Aorta (tissue), 5 donors: ENCODE measurements at regions not wholly inside any gene's neighbourhood (a gene's known extent, or its start where the extent isn't known, plus 50 kb on each side); places are given as distances from the start of the nearest gene placed in this dataset.

ENCODE experiments used
- ATAC-seq: fragments of 200-7000 bp; cut with Tn5 transposase; one replicate; pipeline ENCODE4 v1.9.1; 2022; ENCODE audit warnings: moderate library complexity; ENCODE audit not compliant: low FRiP score
- DNase-seq, 2 donors: peaks; one replicate each; pipeline ENCODE4 v3.0.0-alpha.2; 2020
- H3K27ac ChIP-seq, 2 donors: one replicate each; pipeline ENCODE4 v1.5.1; 2013; ENCODE audit warnings: low read length in 2 of 2, mild to moderate bottlenecking in 2 of 2, moderate library complexity in 2 of 2, control low read depth in 1 of 2, inconsistent platforms in 1 of 2, low read depth in 1 of 2
- H3K27me3 ChIP-seq, 2 donors: one replicate each; pipeline ENCODE4 v1.6.1; 2013; ENCODE audit warnings: control low read depth in 1 of 2, low read length in 1 of 2, mild to moderate bottlenecking in 1 of 2, moderate library complexity in 1 of 2; ENCODE audit not compliant: insufficient read depth in 2 of 2, control insufficient read depth in 1 of 2
- H3K36me3 ChIP-seq, 2 donors: one replicate each; pipeline ENCODE4 v1.6.1; 2013; ENCODE audit warnings: control low read depth in 1 of 2, low read length in 1 of 2, mild to moderate bottlenecking in 1 of 2; ENCODE audit not compliant: insufficient read depth in 2 of 2, control insufficient read depth in 1 of 2
- H3K4me1 ChIP-seq, 2 donors: one replicate each; pipeline ENCODE4 v1.6.1; 2013; ENCODE audit warnings: low read length in 2 of 2, control low read depth in 1 of 2, mild to moderate bottlenecking in 1 of 2, moderate library complexity in 1 of 2; ENCODE audit not compliant: insufficient read depth in 2 of 2, control insufficient read depth in 1 of 2
- H3K4me3 ChIP-seq, 2 donors: one replicate each; pipeline ENCODE4 v1.5.1; 2013; ENCODE audit warnings: low read length in 2 of 2, control low read depth in 1 of 2, mild to moderate bottlenecking in 1 of 2
- H3K9me3 ChIP-seq: one replicate; pipeline ENCODE4 v1.6.1; 2013; ENCODE audit warnings: mild to moderate bottlenecking, low read length; ENCODE audit not compliant: control insufficient read depth
- WGBS, 2 donors: extraction: QIAGEN DNeasy Blood & Tissue Kit; methylation state at CpG; one replicate each; pipeline ENCODE4 v1.1.7; 2013; 5-methylcytosine and 5-hydroxymethylcytosine counted together
- intact Hi-C, 2 donors: fragments of 100-400 bp; cut with DNase I; formaldehyde crosslinking; loops; one replicate each; pipeline versions ENCODE4 v1.14.2 to v1.15.0; 2022
- donor health status: healthy with polysubstance abuse.
- donor health status: Bipolar disorder and iron deficiency.
- donor health status: DM: no; HTN: no; CAD: no.
- donor health status: DM: no; HTN: no; CAD: no.
- donor health status: DM: yes; HTN: yes; CAD: no.

DNA sequence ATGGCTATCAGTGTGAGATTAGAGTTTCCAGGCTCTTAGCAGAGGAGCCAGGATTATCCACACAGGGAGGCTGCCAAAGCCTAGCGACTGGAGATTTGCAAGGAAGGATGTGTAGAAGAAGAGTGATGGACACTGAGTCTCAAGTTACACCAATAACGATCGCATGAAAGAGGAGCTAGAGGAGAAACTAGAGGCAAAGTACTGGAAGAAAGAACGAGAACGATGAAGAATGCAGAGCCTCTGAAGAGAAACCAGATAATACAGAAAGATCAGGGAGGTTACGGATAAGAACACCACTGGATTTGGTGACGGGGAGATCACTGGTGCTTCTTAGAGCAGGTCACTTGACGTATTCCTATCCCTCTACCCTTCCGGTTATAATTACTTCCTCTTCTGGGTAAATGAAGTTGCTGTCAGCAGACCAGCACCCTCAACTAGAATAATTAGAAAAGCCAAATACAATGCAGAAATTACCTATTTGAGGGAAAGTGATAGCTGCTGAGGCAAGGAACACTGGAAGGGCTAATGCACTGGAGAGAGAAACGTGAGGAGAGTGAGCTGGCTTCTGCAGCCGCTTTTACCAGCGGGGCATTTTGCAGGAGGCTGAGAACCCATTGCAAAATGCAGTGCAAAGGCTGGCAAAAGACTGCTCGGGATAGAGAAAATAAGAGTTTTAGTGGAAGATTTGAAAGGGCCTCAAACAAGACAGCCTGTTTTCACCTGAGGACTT, 93.1 kb upstream of the HIF1A start:
- H3K27me3 ChIP-seq, result no peaks in the 10 kb centered on the region
- peaks cover 0 to 6% of the 10 kb centered on the region in 2 donors for H3K4me1 ChIP-seq
- WGBS, 2 donors, result 73 to 75% methylated on average over 13 of the region's 13 CpGs
- ATAC-seq, result no peak
- no peaks in the 10 kb centered on the region for H3K36me3 ChIP-seq
- no peak for DNase-seq
- H3K4me3 ChIP-seq, result no peak overlapping the region
- H3K9me3 ChIP-seq, result no peaks in the 10 kb centered on the region
- no peak overlapping the region for H3K27ac ChIP-seq
- intact Hi-C loops, result no loop called here

DNA sequence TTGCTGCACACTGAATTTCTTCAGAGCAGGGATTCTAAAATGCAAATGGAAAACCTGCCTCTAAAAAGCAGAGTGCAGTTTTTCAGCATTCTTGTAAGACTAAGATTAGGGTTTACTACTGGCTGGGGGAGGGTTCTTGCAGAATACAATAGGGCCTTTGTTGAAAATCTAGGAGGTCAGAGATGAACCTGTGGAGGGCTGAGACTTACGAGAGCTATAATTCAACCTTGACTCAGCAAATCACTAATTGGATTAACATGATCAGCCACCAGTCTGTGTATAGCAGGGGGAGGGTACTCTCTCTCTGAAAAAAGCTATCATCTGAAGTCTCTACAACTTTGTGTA, 92.6 kb upstream of the HIF1A start:
- no peaks in the 10 kb centered on the region for H3K27me3 ChIP-seq
- no peak overlapping the region for H3K4me3 ChIP-seq
- no peak for ATAC-seq
- no peak for DNase-seq
- no peaks in the 10 kb centered on the region for H3K9me3 ChIP-seq
- intact Hi-C loops, result no loop called here
- 67 to 87% methylated on average over 1 of the region's 1 CpG for WGBS, 2 donors
- no peak overlapping the region for H3K27ac ChIP-seq
- no peaks in the 10 kb centered on the region for H3K36me3 ChIP-seq
- H3K4me1 ChIP-seq, result peaks cover 0 to 6% of the 10 kb centered on the region in 2 donors

DNA sequence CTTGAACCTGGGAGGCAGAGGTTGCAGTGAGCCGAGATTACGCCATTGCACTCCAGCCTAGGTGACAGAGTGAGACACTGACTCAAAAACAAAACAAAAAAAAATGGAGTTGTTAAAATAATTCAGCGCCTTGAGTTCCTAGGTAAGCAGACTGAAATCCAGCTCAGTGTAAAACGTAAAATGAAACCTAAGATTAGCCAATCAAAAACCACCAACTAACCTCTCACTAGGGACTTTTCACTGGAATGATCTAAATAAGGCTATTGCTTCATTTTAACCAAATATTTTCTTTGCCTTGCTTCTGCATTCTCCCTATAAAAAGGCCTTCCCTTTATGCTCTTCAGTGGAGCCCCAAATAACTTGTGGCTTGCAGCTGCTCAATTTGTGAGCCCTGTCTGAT, 91.6 kb upstream of the HIF1A start:
- Histone ChIP-seq H3K36me3 (no peaks in the 10 kb centered on the region), H3K4me3 (no peak overlapping the region), H3K4me1 (peaks cover 0 to 5% of the 10 kb centered on the region in 2 donors), H3K27ac (no peak overlapping the region), H3K9me3 (no peaks in the 10 kb centered on the region), H3K27me3 (no peaks in the 10 kb centered on the region)
- WGBS, 2 donors, result 70 to 72% methylated on average over 4 of the region's 4 CpGs
- intact Hi-C loops, result no loop called here
- ATAC-seq (no peak), DNase-seq (no peak)

DNA sequence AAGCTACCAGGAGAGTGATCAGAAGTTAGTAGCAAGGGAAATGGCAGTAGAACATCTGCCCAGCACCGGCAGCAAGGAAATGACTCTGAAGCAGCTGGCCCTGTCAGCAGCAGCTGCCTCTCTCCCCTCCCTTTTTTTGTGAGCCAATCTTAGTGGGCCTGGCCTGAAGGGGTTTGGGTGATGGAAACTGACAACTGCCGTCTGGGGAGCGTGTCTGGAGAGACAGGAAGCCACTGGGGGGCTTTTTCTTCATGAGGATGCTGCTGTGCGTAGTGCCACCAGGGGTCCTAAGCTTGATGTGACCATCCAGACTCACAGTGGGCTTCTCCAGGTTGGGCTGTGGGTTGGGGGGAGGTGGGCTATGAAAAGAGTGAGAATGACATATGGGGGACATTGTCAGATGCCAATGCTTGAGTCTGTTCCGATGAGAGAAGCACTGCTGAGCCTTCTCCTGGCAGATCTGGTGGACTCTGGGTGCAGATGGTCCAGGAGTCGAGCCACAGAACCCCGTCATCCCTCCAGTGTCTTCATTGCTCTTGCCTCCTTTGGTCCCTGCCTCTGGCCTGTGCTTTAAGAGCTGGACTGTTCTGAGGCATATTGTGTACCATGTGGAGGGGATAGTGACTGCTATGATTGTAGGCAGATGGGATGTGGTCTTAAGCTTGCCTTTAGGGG, 87.6 kb upstream of the HIF1A start:
- 94 to 95% methylated on average over 7 of the region's 7 CpGs for WGBS, 2 donors
- ATAC-seq (no peak), DNase-seq (no peak)
- Histone ChIP-seq H3K4me3 (no peak overlapping the region), H3K36me3 (no peaks in the 10 kb centered on the region), H3K27ac (no peak overlapping the region), H3K27me3 (no peaks in the 10 kb centered on the region), H3K9me3 (no peaks in the 10 kb centered on the region), H3K4me1 (no peaks in the 10 kb centered on the region)
- intact Hi-C loops, result no loop called here

DNA sequence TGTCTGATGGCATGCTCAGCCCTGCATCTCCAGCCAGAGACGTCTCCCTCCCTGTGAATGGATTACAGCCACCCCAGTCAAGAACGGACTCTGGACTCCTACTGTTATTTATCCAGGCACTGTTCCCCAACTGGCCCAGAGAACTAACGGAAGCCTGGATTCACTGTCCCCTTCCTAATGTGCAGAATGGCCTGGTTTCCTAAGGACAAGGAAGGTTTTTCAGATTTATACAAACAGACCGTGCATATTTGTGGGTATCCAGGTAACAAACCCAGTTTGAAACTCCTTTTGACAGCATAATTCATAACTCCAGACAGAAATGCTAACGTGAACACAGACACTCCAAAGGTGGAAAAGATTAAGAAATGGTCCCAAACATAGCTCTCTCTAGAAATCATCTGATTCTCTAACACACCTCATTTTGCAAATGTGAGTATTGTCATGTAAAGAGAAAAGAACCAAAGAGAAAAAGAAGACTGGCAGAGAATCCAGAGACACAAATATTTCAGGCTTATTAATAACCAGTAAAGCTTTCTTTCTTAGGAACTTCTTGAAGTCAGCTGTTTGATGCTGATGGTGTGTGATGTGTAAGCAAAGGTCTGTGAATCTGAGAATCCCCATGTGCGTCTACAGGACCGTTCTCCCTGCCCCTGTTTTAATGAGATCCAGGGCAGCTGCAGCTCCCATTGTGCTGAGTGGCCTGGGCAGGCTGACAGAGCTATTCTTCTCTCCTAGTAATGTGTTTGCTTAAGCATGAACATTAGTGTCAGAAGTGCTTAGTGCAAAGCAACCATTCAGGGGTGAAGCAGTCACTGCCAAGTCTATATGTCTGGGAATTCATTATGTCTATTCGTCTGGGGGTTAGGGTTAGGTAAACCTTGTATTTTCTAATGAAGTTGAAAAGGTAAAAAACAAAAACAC, 86.8 kb upstream of the HIF1A start:
- no peak overlapping the region for H3K27ac ChIP-seq
- ATAC-seq, result no peak
- H3K4me1 ChIP-seq, result no peaks in the 10 kb centered on the region
- intact Hi-C loops, result no loop called here
- no peaks in the 10 kb centered on the region for H3K27me3 ChIP-seq
- H3K4me3 ChIP-seq, result no peak overlapping the region
- WGBS, 2 donors, result 19 to 25% methylated on average over 8 of the region's 8 CpGs
- DNase-seq, result no peak
- no peaks in the 10 kb centered on the region for H3K9me3 ChIP-seq
- H3K36me3 ChIP-seq, result no peaks in the 10 kb centered on the region

DNA sequence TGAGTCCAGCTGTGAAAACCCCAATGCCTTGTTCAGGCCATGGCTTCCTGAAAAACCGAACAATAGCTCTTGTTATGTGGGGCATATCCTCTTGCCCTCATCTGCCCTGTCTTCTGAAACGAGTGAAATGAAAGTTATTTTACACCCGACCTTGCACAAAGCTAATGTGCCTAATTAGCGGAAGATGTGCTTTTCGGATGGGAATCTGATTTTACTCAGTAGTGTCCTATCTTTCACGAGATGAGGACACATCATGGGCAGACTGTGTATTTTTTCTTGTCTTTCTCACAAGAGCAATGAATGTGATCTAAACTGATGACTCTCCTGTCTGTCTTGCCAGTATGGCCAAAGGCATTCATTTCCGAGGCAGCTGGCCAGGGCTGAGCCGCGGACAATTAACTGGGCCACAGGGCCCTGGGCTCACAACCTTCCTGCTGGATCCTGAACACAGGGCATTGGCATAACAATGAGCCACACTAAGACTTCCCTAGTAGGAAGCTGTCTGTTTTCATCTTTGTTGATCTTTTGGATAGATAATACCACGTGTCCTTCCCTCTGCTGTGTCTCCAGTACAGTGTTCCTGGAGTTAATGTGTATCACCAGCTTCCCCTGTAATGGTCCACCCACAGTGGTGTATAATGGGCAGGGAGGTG, 86.0 kb upstream of the HIF1A start:
- WGBS, 2 donors, result 81 to 85% methylated on average over 10 of the region's 10 CpGs
- intact Hi-C loops, result no loop called here
- Histone ChIP-seq H3K4me3 (no peak overlapping the region), H3K27me3 (no peaks in the 10 kb centered on the region), H3K27ac (no peak overlapping the region), H3K4me1 (no peaks in the 10 kb centered on the region), H3K9me3 (no peaks in the 10 kb centered on the region), H3K36me3 (no peaks in the 10 kb centered on the region)
- no peak for DNase-seq
- peak; percentile 48 for ATAC-seq

DNA sequence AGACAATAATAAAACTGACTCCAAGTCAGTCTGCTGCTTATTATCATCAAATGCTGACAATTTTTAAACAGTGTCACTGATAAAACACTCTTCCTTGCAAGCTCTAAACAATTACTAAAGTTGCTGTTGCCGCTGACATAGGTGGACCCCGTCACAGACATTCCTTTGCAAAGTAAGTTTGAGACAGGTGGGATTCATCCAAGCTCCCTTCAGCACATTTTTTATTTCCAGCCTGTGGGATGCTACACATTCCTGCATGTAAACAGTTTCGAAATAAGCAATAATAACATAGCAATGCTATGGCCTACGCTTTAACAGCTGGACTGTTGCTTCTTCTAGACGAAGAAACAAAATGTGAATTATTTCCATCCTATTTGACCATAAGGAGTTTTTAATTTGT, 85.4 kb upstream of the HIF1A start:
- no peaks in the 10 kb centered on the region for H3K9me3 ChIP-seq
- DNase-seq (no peak), ATAC-seq (no peak)
- H3K27me3 ChIP-seq, result no peaks in the 10 kb centered on the region
- no peaks in the 10 kb centered on the region for H3K36me3 ChIP-seq
- intact Hi-C loops, result no loop called here
- no peak overlapping the region for H3K27ac ChIP-seq
- H3K4me3 ChIP-seq, result no peak overlapping the region
- 96 to 97% methylated on average over 5 of the region's 5 CpGs for WGBS, 2 donors
- H3K4me1 ChIP-seq, result no peaks in the 10 kb centered on the region

DNA sequence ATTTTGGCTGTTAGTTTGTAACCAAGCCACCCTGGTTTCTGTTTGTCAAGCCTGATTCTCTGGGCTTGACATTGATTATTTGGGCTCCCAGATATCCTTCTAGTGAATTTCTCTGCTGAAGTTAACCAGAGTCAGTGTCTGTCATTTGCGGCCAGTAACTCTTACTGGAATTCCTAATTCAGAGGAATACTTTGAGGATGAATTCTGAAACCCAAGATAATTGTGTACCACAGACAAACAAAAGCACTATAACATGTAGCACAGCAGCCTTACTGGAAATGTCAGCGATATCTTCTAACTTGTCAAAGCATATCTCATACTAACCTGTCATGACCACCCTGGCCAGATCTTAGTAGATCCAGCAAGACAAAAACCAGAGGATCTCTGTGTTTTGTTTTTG, 84.4 kb upstream of the HIF1A start:
- Histone ChIP-seq H3K4me3 (no peak overlapping the region), H3K9me3 (no peaks in the 10 kb centered on the region), H3K36me3 (no peaks in the 10 kb centered on the region), H3K27me3 (no peaks in the 10 kb centered on the region), H3K4me1 (no peaks in the 10 kb centered on the region), H3K27ac (no peak overlapping the region)
- no peak for DNase-seq
- whole genome bisulfite sequencing, 2 donors, result 98 to 99% methylated on average over 2 of the region's 2 CpGs
- intact Hi-C loops, result no loop called here
- no peak for ATAC-seq
